SU-DHL-6 (cell line): ENCODE measurements at regions not wholly inside any gene's neighbourhood (a gene's known extent, or its start where the extent isn't known, plus 50 kb on each side); places are given as distances from the start of the nearest gene placed in this dataset.

Experiments used
- H2AFZ ChIP-seq: fragments of 200-600 bp; sonication (generic); 2 replicates; pipeline ENCODE4 v1.6.1; 2014; ENCODE audit warnings: low read depth, mild to moderate bottlenecking, moderate library complexity, mixed read lengths, antibody characterized with exemption, low read length; ENCODE audit not compliant: severe bottlenecking
- H3F3A ChIP-seq: fragments of 200-600 bp; shearing (Covaris generic); 2 replicates; pipeline ENCODE4 v1.6.0; 2016; ENCODE audit warnings: antibody characterized with exemption, mild to moderate bottlenecking; ENCODE audit not compliant: insufficient read depth
- H3K27ac ChIP-seq: fragments of 200-600 bp; sonication (generic); 2 replicates; pipeline ENCODE4 v1.5.1; 2016; ENCODE audit warnings: low read depth, mild to moderate bottlenecking, low read length, moderate library complexity, mixed read lengths
- H3K27me3 ChIP-seq: fragments of 200-600 bp; sonication (generic), shearing (Covaris generic); 2 replicates; pipeline ENCODE4 v1.6.0; 2014; ENCODE audit warnings: mild to moderate bottlenecking, low read length
- H3K36me3 ChIP-seq: fragments of 200-600 bp; sonication (generic); 2 replicates; pipeline ENCODE4 v1.6.1; 2014; ENCODE audit warnings: mild to moderate bottlenecking, low read length, mixed read lengths
- H3K4me2 ChIP-seq: fragments of 300-600, 200-600 bp; shearing (Covaris generic), sonication (generic); 2 replicates; pipeline ENCODE4 v1.6.0; 2014; ENCODE audit warnings: low read length, low read depth, mild to moderate bottlenecking; ENCODE audit not compliant: poor library complexity, severe bottlenecking
- H3K4me3 ChIP-seq: fragments of 200-600 bp; sonication (generic); 2 replicates; pipeline ENCODE4 v1.5.1; 2014; ENCODE audit warnings: antibody characterized with exemption, low read length, mild to moderate bottlenecking, mixed read lengths; ENCODE audit not compliant: insufficient read depth, poor library complexity, severe bottlenecking
- H3K79me2 ChIP-seq: fragments of 200-600 bp; sonication (generic); 2 replicates; pipeline ENCODE4 v1.6.1; 2014; ENCODE audit warnings: mild to moderate bottlenecking, low read length, moderate library complexity; ENCODE audit not compliant: insufficient read depth
- H3K9ac ChIP-seq: fragments of 200-600 bp; sonication (generic); 2 replicates; pipeline ENCODE4 v1.7.0; 2014; ENCODE audit warnings: mild to moderate bottlenecking, low read length
- H3K9me2 ChIP-seq: fragments of 200-600 bp; sonication (generic); replicated peaks from 2 replicates; pipeline ENCODE4 v1.6.1; 2014; ENCODE audit warnings: low read length; ENCODE audit not compliant: insufficient read depth
- H3K9me3 ChIP-seq: fragments of 200-600 bp; sonication (generic); 2 replicates; pipeline ENCODE4 v1.6.1; 2014; ENCODE audit warnings: low read length, mixed read lengths; ENCODE audit not compliant: insufficient read depth
- H4K20me1 ChIP-seq: fragments of 200-600 bp; sonication (generic); 2 replicates; pipeline ENCODE4 v1.6.1; 2014; ENCODE audit warnings: low read depth, mild to moderate bottlenecking, antibody characterized with exemption, low read length, moderate library complexity, mixed read lengths
- EZH2phosphoT487 ChIP-seq: fragments of 200-600 bp; sonication (generic), shearing (Covaris generic); conservative IDR thresholded peaks from 2 replicates; pipeline ENCODE4 v1.6.1; 2018; ENCODE audit warnings: mild to moderate bottlenecking, antibody characterized with exemption, low read length, moderate library complexity, mixed read lengths
- TF ChIP-seq, protein P1 (sequence below): fragments of 200-600 bp; sonication (generic); IDR thresholded peaks from one replicate; pipeline ENCODE4 v1.5.1; 2017; ENCODE audit warnings: antibody characterized with exemption, mild to moderate bottlenecking, low read length, moderate library complexity; ENCODE audit not compliant: insufficient read depth, poor library complexity, severe bottlenecking

DNA sequence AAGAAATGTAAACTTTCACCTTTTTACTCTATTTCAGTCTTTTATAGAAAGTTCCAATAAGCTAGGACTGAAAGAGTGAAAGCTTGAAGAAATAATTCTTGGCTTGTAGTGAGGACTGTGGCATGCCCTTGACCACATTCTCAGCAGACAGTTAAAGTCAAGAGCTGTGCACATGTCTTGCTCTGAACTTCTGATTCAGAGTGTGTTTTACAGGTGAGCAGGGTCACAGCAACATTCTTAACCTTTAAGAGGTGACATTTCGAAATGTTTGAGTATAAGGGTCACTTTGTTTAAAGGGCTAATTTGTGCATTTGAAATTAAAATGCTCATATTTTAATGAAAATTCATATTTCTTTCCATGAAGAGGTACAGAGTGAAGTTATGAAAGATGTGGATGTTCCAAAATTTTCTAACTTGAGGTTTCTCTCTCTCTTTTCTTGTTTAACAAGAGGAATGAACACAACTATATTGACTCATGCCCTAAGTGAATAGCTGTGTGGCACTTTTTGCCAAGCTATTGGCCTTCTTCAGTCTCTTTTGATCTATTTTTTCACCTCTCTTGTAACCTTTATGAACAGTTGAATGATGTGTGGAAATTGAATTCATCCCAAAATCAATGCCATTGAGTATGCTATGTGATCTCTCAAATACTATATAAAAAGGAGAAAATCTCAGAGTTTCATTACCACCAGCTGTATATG lies 918.1 kb downstream of the ADGRL2 start:
- H3K9ac ChIP-seq = no peak overlapping the region
- no peaks in the 10 kb centered on the region for H4K20me1 ChIP-seq
- H3K36me3 ChIP-seq = no peaks in the 10 kb centered on the region
- H3F3A ChIP-seq = no peaks in the 10 kb centered on the region
- H3K9me2 ChIP-seq = no peaks in the 10 kb centered on the region
- no peaks in the 10 kb centered on the region for H3K27me3 ChIP-seq
- no peak overlapping the region for H3K27ac ChIP-seq
- H3K4me3 ChIP-seq = no peak overlapping the region
- H3K4me2 ChIP-seq = no peak overlapping the region
- H2AFZ ChIP-seq = peak overlapping the region; percentile 27
- no peak for TF ChIP-seq EZH2phosphoT487
- TF ChIP-seq, protein P1, sequence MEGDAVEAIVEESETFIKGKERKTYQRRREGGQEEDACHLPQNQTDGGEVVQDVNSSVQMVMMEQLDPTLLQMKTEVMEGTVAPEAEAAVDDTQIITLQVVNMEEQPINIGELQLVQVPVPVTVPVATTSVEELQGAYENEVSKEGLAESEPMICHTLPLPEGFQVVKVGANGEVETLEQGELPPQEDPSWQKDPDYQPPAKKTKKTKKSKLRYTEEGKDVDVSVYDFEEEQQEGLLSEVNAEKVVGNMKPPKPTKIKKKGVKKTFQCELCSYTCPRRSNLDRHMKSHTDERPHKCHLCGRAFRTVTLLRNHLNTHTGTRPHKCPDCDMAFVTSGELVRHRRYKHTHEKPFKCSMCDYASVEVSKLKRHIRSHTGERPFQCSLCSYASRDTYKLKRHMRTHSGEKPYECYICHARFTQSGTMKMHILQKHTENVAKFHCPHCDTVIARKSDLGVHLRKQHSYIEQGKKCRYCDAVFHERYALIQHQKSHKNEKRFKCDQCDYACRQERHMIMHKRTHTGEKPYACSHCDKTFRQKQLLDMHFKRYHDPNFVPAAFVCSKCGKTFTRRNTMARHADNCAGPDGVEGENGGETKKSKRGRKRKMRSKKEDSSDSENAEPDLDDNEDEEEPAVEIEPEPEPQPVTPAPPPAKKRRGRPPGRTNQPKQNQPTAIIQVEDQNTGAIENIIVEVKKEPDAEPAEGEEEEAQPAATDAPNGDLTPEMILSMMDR = no peak
- H3K79me2 ChIP-seq = no peaks in the 10 kb centered on the region
- no peaks in the 10 kb centered on the region for H3K9me3 ChIP-seq

DNA sequence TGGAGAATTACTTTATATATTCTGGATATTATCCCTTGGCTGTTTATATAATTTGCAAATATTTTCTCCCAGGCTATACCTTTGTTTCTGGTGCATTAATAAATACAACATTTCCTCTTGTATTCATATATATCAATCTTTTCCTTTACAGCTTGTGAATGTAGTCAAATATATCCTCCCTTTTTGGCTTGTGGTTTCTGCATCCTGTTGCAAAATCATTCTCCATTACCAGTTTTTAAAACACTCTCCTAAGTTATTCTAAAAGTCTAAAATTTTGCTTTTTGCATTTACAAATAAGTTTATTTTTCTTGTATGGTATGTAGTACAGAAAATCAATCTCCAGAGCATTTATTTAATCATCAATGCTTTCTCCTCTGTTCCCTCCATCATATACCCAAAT lies 909.4 kb downstream of the ADGRL2 start:
- Histone ChIP-seq H4K20me1 (no peaks in the 10 kb centered on the region), H3K9me2 (no peaks in the 10 kb centered on the region), H3K9me3 (no peaks in the 10 kb centered on the region), H2AFZ (no peak overlapping the region), H3K79me2 (no peaks in the 10 kb centered on the region), H3F3A (no peaks in the 10 kb centered on the region), H3K9ac (no peak overlapping the region), H3K27ac (no peak overlapping the region), H3K36me3 (0 out of 2 replicates have a peak, but pooled peaks cover 3% of the 10 kb centered on the region), H3K27me3 (no peaks in the 10 kb centered on the region), H3K4me2 (no peak overlapping the region), H3K4me3 (no peak overlapping the region)
- no peak for TF ChIP-seq EZH2phosphoT487
- TF ChIP-seq, protein P1 = no peak

DNA sequence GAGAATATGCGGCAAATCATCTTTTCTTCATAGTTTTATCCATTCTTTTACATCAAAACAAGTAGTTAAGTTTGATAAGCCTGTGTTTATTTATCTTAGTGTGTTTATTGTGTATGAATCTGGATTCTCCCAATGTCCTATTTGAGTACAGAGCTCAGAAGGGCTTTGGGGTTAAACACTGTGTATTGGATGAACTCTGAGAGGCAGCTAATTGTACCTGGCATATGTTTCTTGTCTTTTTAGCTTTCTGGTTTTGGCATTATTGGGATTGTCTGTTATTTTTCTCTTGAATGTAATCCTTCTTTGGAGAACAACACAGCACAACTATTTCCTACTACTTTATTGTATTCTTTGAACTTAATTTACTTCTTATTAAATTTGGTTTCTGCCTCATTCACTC lies 906.9 kb downstream of the ADGRL2 start:
- no peak overlapping the region for H3K4me2 ChIP-seq
- no peak overlapping the region for H3K4me3 ChIP-seq
- no peaks in the 10 kb centered on the region for H3F3A ChIP-seq
- peak overlapping the region; percentile 35 for H2AFZ ChIP-seq
- H3K9ac ChIP-seq = no peak overlapping the region
- no peaks in the 10 kb centered on the region for H3K9me2 ChIP-seq
- H3K79me2 ChIP-seq = no peaks in the 10 kb centered on the region
- H3K9me3 ChIP-seq = no peaks in the 10 kb centered on the region
- no peaks in the 10 kb centered on the region for H3K27me3 ChIP-seq
- H3K36me3 ChIP-seq = no peaks in the 10 kb centered on the region
- H3K27ac ChIP-seq = no peak overlapping the region
- no peaks in the 10 kb centered on the region for H4K20me1 ChIP-seq
- TF ChIP-seq, protein P1 = no peak
- TF ChIP-seq EZH2phosphoT487 = no peak
